AML-193 (cell line): ENCODE measurements at regions not wholly inside any gene's neighbourhood (a gene's known extent, or its start where the extent isn't known, plus 50 kb on each side); places are given as distances from the start of the nearest gene placed in this dataset.

ENCODE experiments used
- DNase-seq, 2 experiments: peaks; one replicate each; lab custom pipeline; 2025; lab: John Stamatoyannopoulos, UW

- DNase-seq: peak; percentile 26 to 30
These were observed 350.6 kb downstream of the LIG4 start for GRCh38 chr13:107864543-107865317.

GRCh38 chr13:107860284-107860683 is 355.1 kb downstream of the LIG4 start:
- DNase-seq: no peak

GRCh38 chr13:107854880-107855279 is 360.5 kb downstream of the LIG4 start:
- no peak for DNase-seq

GRCh38 chr13:107852072-107852471 is 363.3 kb downstream of the LIG4 start:
- no peak for DNase-seq

- no peak for DNase-seq
These were observed 363.7 kb downstream of the LIG4 start for GRCh38 chr13:107851670-107852069.

- DNase-seq: no peak
These were observed 367.9 kb downstream of the LIG4 start for GRCh38 chr13:107847406-107847805.

- no peak for DNase-seq
These were observed 368.7 kb downstream of the LIG4 start for GRCh38 chr13:107846642-107847041.

- no peak for DNase-seq
These were observed 369.4 kb downstream of the LIG4 start for GRCh38 chr13:107845911-107846310.

GRCh38 chr13:107843681-107844080 is 371.7 kb downstream of the LIG4 start:
- DNase-seq: no peak

- DNase-seq: no peak
These were observed 372.1 kb downstream of the LIG4 start for GRCh38 chr13:107843281-107843680.

- DNase-seq: no peak
These were observed 372.7 kb downstream of the LIG4 start for GRCh38 chr13:107842562-107843180.

GRCh38 chr13:107838588-107839161 is 376.7 kb downstream of the LIG4 start:
- no peak for DNase-seq

- no peak for DNase-seq
These were observed 378.7 kb downstream of the LIG4 start for GRCh38 chr13:107836685-107837084.

- DNase-seq: peak; percentile 8 to 22
These were observed 379.9 kb downstream of the LIG4 start for GRCh38 chr13:107835339-107836018.

- DNase-seq: no peak
These were observed 380.6 kb downstream of the LIG4 start for GRCh38 chr13:107834717-107835116.

GRCh38 chr13:107834281-107834680 is 381.1 kb downstream of the LIG4 start:
- DNase-seq: no peak

- no peak for DNase-seq
These were observed 382.7 kb downstream of the LIG4 start for GRCh38 chr13:107832500-107833100.

- DNase-seq: no peak
These were observed 384.5 kb downstream of the LIG4 start for GRCh38 chr13:107830804-107831203.

GRCh38 chr13:107827840-107828549 is 387.3 kb downstream of the LIG4 start:
- DNase-seq: no peak

GRCh38 chr13:107824635-107825034 is 390.7 kb downstream of the LIG4 start:
- no peak for DNase-seq

- no peak for DNase-seq
These were observed 393.3 kb downstream of the LIG4 start for GRCh38 chr13:107822006-107822405.

- no peak for DNase-seq
These were observed 393.8 kb downstream of the LIG4 start for GRCh38 chr13:107821492-107821891.
